Endothelial cell (in vitro differentiated cells): ENCODE measurements at regions not wholly inside any gene's neighbourhood (a gene's known extent, or its start where the extent isn't known, plus 50 kb on each side); places are given as distances from the start of the nearest gene placed in this dataset.

Source experiments
- DNase-seq: peaks from one replicate; pipeline ENCODE4 v3.0.0; 2021; ENCODE audit warnings: low spot score
- H3K27ac Mint-ChIP-seq: one replicate; pipeline ENCODE4 v1.8.0; 2021; ENCODE audit warnings: mixed read lengths, inconsistent platforms; ENCODE audit not compliant: unreplicated experiment
- H3K27me3 Mint-ChIP-seq: one replicate; pipeline ENCODE4 v1.8.0; 2021; ENCODE audit warnings: mild to moderate bottlenecking, moderate library complexity, mixed read lengths, inconsistent platforms; ENCODE audit not compliant: unreplicated experiment
- H3K36me3 Mint-ChIP-seq: one replicate; pipeline ENCODE4 v1.8.0; 2021; ENCODE audit warnings: mild to moderate bottlenecking, low read depth, mixed read lengths, inconsistent platforms; ENCODE audit not compliant: unreplicated experiment
- H3K4me1 Mint-ChIP-seq: one replicate; pipeline ENCODE4 v1.8.0; 2021; ENCODE audit warnings: mild to moderate bottlenecking, mixed read lengths, inconsistent platforms; ENCODE audit not compliant: unreplicated experiment
- H3K4me3 Mint-ChIP-seq: one replicate; pipeline ENCODE4 v1.8.0; 2021; ENCODE audit warnings: mild to moderate bottlenecking, mixed read lengths, inconsistent platforms; ENCODE audit not compliant: unreplicated experiment
- H3K9me3 Mint-ChIP-seq: one replicate; pipeline ENCODE4 v1.8.0; 2021; ENCODE audit warnings: mixed read lengths, inconsistent platforms; ENCODE audit not compliant: unreplicated experiment
- CTCF ChIP-seq: fragments of 200-600 bp; sonication (generic); IDR thresholded peaks from one replicate; pipeline ENCODE4 v1.5.0; 2021; ENCODE audit warnings: antibody characterized with exemption; ENCODE audit not compliant: unreplicated experiment

GRCh38 chr2:236879416-236879963 is 206.2 kb upstream of the COPS8 start:
- Mint-ChIP-seq H3K4me3 (no peak overlapping the region), H3K27ac (no peak overlapping the region), H3K27me3 (peaks cover 2% of the 10 kb centered on the region), H3K4me1 (no peaks in the 10 kb centered on the region), H3K9me3 (no peaks in the 10 kb centered on the region), H3K36me3 (no peaks in the 10 kb centered on the region)
- no peak for DNase-seq
- no peak for TF ChIP-seq CTCF

GRCh38 chr2:236882074-236882473 is 203.6 kb upstream of the COPS8 start:
- TF ChIP-seq CTCF = no peak
- H3K27me3 Mint-ChIP-seq = peaks cover 2% of the 10 kb centered on the region
- no peaks in the 10 kb centered on the region for H3K36me3 Mint-ChIP-seq

GRCh38 chr2:236882930-236883329 is 202.8 kb upstream of the COPS8 start:
- no peak overlapping the region for H3K4me3 Mint-ChIP-seq
- no peak overlapping the region for H3K27ac Mint-ChIP-seq
- DNase-seq = no peak
- no peak for TF ChIP-seq CTCF
- no peaks in the 10 kb centered on the region for H3K9me3 Mint-ChIP-seq
- no peaks in the 10 kb centered on the region for H3K36me3 Mint-ChIP-seq
- peaks cover 1% of the 10 kb centered on the region for H3K4me1 Mint-ChIP-seq
- H3K27me3 Mint-ChIP-seq = peaks cover 3% of the 10 kb centered on the region

More at GRCh38 chr2:236882074-236882473, 203.6 kb upstream of the COPS8 start:
- Mint-ChIP-seq H3K27ac (no peak overlapping the region), H3K4me3 (no peak overlapping the region), H3K4me1 (no peaks in the 10 kb centered on the region), H3K9me3 (no peaks in the 10 kb centered on the region)
- no peak for DNase-seq

- Mint-ChIP-seq H3K4me1 (peaks cover 4% of the 10 kb centered on the region), H3K9me3 (no peaks in the 10 kb centered on the region), H3K4me3 (no peak overlapping the region), H3K27me3 (peaks cover 4% of the 10 kb centered on the region), H3K27ac (no peak overlapping the region), H3K36me3 (no peaks in the 10 kb centered on the region)
- DNase-seq = no peak
- TF ChIP-seq CTCF = no peak
Measured at GRCh38 chr2:236883819-236884218, 201.9 kb upstream of the COPS8 start.

- Mint-ChIP-seq H3K36me3 (no peaks in the 10 kb centered on the region), H3K4me1 (peaks cover 9% of the 10 kb centered on the region), H3K27ac (no peak overlapping the region), H3K4me3 (no peak overlapping the region), H3K27me3 (peaks cover 4% of the 10 kb centered on the region), H3K9me3 (no peaks in the 10 kb centered on the region)
- no peak for DNase-seq
- no peak for TF ChIP-seq CTCF
Measured at GRCh38 chr2:236884569-236885175, 201.0 kb upstream of the COPS8 start.
